ENCODE measurements at regions not wholly inside any gene's neighbourhood (a gene's known extent, or its start where the extent isn't known, plus 50 kb on each side); places are given as distances from the start of the nearest gene placed in this dataset.

- TF ChIP-seq, protein P1, sequence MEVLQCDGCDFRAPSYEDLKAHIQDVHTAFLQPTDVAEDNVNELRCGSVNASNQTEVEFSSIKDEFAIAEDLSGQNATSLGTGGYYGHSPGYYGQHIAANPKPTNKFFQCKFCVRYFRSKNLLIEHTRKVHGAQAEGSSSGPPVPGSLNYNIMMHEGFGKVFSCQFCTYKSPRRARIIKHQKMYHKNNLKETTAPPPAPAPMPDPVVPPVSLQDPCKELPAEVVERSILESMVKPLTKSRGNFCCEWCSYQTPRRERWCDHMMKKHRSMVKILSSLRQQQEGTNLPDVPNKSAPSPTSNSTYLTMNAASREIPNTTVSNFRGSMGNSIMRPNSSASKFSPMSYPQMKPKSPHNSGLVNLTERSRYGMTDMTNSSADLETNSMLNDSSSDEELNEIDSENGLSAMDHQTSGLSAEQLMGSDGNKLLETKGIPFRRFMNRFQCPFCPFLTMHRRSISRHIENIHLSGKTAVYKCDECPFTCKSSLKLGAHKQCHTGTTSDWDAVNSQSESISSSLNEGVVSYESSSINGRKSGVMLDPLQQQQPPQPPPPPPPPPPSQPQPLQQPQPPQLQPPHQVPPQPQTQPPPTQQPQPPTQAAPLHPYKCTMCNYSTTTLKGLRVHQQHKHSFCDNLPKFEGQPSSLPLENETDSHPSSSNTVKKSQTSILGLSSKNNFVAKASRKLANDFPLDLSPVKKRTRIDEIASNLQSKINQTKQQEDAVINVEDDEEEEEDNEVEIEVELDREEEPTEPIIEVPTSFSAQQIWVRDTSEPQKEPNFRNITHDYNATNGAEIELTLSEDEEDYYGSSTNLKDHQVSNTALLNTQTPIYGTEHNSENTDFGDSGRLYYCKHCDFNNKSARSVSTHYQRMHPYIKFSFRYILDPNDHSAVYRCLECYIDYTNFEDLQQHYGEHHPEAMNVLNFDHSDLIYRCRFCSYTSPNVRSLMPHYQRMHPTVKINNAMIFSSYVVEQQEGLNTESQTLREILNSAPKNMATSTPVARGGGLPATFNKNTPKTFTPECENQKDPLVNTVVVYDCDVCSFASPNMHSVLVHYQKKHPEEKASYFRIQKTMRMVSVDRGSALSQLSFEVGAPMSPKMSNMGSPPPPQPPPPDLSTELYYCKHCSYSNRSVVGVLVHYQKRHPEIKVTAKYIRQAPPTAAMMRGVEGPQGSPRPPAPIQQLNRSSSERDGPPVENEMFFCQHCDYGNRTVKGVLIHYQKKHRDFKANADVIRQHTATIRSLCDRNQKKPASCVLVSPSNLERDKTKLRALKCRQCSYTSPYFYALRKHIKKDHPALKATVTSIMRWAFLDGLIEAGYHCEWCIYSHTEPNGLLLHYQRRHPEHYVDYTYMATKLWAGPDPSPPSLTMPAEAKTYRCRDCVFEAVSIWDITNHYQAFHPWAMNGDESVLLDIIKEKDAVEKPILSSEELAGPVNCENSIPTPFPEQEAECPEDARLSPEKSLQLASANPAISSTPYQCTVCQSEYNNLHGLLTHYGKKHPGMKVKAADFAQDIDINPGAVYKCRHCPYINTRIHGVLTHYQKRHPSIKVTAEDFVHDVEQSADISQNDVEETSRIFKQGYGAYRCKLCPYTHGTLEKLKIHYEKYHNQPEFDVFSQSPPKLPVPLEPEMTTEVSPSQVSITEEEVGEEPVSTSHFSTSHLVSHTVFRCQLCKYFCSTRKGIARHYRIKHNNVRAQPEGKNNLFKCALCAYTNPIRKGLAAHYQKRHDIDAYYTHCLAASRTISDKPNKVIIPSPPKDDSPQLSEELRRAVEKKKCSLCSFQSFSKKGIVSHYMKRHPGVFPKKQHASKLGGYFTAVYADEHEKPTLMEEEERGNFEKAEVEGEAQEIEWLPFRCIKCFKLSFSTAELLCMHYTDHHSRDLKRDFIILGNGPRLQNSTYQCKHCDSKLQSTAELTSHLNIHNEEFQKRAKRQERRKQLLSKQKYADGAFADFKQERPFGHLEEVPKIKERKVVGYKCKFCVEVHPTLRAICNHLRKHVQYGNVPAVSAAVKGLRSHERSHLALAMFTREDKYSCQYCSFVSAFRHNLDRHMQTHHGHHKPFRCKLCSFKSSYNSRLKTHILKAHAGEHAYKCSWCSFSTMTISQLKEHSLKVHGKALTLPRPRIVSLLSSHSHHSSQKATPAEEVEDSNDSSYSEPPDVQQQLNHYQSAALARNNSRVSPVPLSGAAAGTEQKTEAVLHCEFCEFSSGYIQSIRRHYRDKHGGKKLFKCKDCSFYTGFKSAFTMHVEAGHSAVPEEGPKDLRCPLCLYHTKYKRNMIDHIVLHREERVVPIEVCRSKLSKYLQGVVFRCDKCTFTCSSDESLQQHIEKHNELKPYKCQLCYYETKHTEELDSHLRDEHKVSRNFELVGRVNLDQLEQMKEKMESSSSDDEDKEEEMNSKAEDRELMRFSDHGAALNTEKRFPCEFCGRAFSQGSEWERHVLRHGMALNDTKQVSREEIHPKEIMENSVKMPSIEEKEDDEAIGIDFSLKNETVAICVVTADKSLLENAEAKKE (CRISPR knock-in tag; IDR thresholded peaks at IDR 0.05) = no peak
These were observed 313.1 kb upstream of the ZFHX3 start (continued) for GRCh38 chr16:73361061-73361460.

GRCh38 chr16:73356401-73357079, 308.6 kb upstream of the ZFHX3 start:
- Histone ChIP-seq H3K4me1 (ENCODE audit: insufficient read depth) (peaks cover 14% of the 10 kb centered on the region), H3K79me2 (replicated peaks; ENCODE audit: insufficient read depth) (no peaks in the 10 kb centered on the region), H4K20me1 (replicated peaks; ENCODE audit: insufficient read depth) (no peaks in the 10 kb centered on the region), H3K4me3 (no peak overlapping the region), H3K27ac (ENCODE audit: low read depth) (no peak overlapping the region), H3K36me3 (ENCODE audit: insufficient read depth) (no peaks in the 10 kb centered on the region), H3F3A (replicated peaks; ENCODE audit: low read depth) (no peaks in the 10 kb centered on the region), H3K9me2 (ENCODE audit: insufficient read depth) (peaks cover 16% of the 10 kb centered on the region), H3K4me2 (no peak overlapping the region), H2AFZ (no peak overlapping the region), H3K27me3 (ENCODE audit: insufficient read depth) (no peaks in the 10 kb centered on the region)
- no peaks in the 10 kb centered on the region for H3K9me3 Mint-ChIP-seq
- peak; percentile 40 for DNase-seq (ENCODE audit: low spot score)
- peaks cover 4% of the 10 kb centered on the region for H3K27me3 Mint-ChIP-seq (ENCODE audit: insufficient read depth, low read depth, poor library complexity)
- peak; percentile 83 for ATAC-seq
- no peak overlapping the region; the same call in 2 of the 3 replicates for H3K4me3 Mint-ChIP-seq
- no peak overlapping the region; the same call in 1 of the 2 replicates for H3K27ac Mint-ChIP-seq
- H3K36me3 Mint-ChIP-seq (ENCODE audit: low read depth) = no peaks in the 10 kb centered on the region; the same call in 2 of the 3 replicates
- peaks cover 21% of the 10 kb centered on the region for H3K4me1 Mint-ChIP-seq
- TF ChIP-seq ZNF114 (CRISPR knock-in tag; IDR thresholded peaks at IDR 0.05) = no peak
- no peak for TF ChIP-seq CREB1 (CRISPR knock-in tag; IDR thresholded peaks at IDR 0.05; ENCODE audit: low read depth)
- TF ChIP-seq, protein P2, sequence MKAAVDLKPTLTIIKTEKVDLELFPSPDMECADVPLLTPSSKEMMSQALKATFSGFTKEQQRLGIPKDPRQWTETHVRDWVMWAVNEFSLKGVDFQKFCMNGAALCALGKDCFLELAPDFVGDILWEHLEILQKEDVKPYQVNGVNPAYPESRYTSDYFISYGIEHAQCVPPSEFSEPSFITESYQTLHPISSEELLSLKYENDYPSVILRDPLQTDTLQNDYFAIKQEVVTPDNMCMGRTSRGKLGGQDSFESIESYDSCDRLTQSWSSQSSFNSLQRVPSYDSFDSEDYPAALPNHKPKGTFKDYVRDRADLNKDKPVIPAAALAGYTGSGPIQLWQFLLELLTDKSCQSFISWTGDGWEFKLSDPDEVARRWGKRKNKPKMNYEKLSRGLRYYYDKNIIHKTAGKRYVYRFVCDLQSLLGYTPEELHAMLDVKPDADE (IDR thresholded peaks at IDR 0.05) = no peak
- no peak for TF ChIP-seq JUNB (IDR thresholded peaks at IDR 0.05; ENCODE audit: unreplicated experiment)
- 0 out of 2 replicates have a peak, but pooled peaks have one; percentile 15 for TF ChIP-seq NANOG (IDR thresholded peaks at IDR 0.05; ENCODE audit: borderline replicate concordance)
- TF ChIP-seq, protein P1 (CRISPR knock-in tag; IDR thresholded peaks at IDR 0.05) = no peak
